B cell (primary cell): ENCODE measurements at regions not wholly inside any gene's neighbourhood (a gene's known extent, or its start where the extent isn't known, plus 50 kb on each side); places are given as distances from the start of the nearest gene placed in this dataset.

Experiments used
- CTCF ChIP-seq: fragments of 200-600 bp; IDR thresholded peaks from one replicate; pipeline ENCODE4 v1.8.0; 2022; ENCODE audit warnings: antibody characterized with exemption, mild to moderate bottlenecking
- EZH2 ChIP-seq: IDR thresholded peaks from 2 replicates; pipeline ENCODE4 v1.6.1; 2012; ENCODE audit warnings: borderline replicate concordance, low read depth, mild to moderate bottlenecking, moderate library complexity, low read length; ENCODE audit not compliant: insufficient read depth, poor library complexity, severe bottlenecking

GRCh38 chr3:110454066-110454465 lies 617.5 kb upstream of the NECTIN3 start:
- TF ChIP-seq CTCF, result no peak
- no peak for TF ChIP-seq EZH2
